ENCODE measurements at regions not wholly inside any gene's neighbourhood (a gene's known extent, or its start where the extent isn't known, plus 50 kb on each side); places are given as distances from the start of the nearest gene placed in this dataset.

DNA sequence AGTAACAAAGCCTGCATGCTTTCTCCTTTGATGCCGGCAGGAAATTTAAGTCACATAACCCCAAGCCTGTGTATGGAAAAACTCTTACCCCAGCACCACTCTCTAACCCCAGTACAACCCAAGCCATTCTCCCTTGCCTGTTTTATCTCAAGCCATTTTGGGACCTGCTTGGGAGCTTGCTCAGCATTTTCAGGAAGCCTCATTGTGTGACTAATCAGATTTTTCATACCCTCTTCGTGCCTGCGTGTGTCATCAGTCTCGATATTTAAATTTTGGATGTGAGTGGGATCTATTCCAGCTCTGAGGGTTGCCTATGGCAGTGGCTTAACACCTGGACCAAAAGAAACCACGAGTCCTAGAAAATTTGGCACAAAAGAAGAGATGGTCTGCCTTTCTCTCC, 426.2 kb downstream of the SQOR start:
- TF ChIP-seq, protein P1, sequence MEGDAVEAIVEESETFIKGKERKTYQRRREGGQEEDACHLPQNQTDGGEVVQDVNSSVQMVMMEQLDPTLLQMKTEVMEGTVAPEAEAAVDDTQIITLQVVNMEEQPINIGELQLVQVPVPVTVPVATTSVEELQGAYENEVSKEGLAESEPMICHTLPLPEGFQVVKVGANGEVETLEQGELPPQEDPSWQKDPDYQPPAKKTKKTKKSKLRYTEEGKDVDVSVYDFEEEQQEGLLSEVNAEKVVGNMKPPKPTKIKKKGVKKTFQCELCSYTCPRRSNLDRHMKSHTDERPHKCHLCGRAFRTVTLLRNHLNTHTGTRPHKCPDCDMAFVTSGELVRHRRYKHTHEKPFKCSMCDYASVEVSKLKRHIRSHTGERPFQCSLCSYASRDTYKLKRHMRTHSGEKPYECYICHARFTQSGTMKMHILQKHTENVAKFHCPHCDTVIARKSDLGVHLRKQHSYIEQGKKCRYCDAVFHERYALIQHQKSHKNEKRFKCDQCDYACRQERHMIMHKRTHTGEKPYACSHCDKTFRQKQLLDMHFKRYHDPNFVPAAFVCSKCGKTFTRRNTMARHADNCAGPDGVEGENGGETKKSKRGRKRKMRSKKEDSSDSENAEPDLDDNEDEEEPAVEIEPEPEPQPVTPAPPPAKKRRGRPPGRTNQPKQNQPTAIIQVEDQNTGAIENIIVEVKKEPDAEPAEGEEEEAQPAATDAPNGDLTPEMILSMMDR (IDR thresholded peaks at IDR 0.05) = no peak
- no peak overlapping the region for H3K27ac ChIP-seq
- peaks cover 0 to 16% (median 5%) of the 10 kb centered on the region in 9 donors for H3K4me1 ChIP-seq
- no peak for ATAC-seq
- H3K9me3 ChIP-seq = peaks cover 0 to 4% (median 0%) of the 10 kb centered on the region in 11 donors
- DNase-seq = no peak
- H3K36me3 ChIP-seq = no peaks in the 10 kb centered on the region
- no peak overlapping the region for H3K4me3 ChIP-seq
- no peaks in the 10 kb centered on the region for H3K27me3 ChIP-seq
- 82 to 87% methylated on average over 5 of the region's 5 CpGs for WGBS, 2 donors
- intact Hi-C loops (cut with DNase I) = no loop called here

DNA sequence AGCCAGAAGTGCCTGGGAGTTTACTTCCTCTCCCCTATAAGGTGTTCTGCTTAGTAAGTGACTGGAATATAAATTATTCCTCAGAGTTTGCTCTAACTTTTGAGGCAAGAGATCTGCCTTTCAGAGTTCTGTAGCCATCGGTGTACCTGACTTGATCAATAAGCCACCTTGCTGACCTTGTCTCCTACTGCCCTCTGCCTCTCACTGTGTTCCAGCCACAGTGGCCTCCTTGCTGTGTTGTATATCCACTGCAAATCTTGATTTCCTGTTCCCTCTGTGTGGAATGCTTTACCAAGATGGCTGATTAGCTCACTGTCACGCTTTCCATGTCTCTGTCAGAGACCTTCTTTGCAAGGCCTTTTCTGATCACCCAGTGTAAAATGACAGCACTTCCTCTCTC, 442.4 kb downstream of the SQOR start:
- ATAC-seq = no peak
- intact Hi-C loops (cut with DNase I) = loop anchor here in 2 of 10 donors (10.0 kb wide), 2 partner anchors 282 to 362 kb away; no protein-coding TSS in a partner anchor
- no peaks in the 10 kb centered on the region for H3K36me3 ChIP-seq
- WGBS, 2 donors = 77 to 85% methylated on average over 2 of the region's 2 CpGs
- H3K27ac ChIP-seq = no peak overlapping the region
- H3K27me3 ChIP-seq = no peaks in the 10 kb centered on the region
- H3K4me1 ChIP-seq = peaks cover 0 to 22% (median 4%) of the 10 kb centered on the region in 9 donors
- TF ChIP-seq, protein P1 (IDR thresholded peaks at IDR 0.05) = no peak
- no peaks in the 10 kb centered on the region for H3K9me3 ChIP-seq
- no peak overlapping the region for H3K4me3 ChIP-seq
- no peak for DNase-seq

DNA sequence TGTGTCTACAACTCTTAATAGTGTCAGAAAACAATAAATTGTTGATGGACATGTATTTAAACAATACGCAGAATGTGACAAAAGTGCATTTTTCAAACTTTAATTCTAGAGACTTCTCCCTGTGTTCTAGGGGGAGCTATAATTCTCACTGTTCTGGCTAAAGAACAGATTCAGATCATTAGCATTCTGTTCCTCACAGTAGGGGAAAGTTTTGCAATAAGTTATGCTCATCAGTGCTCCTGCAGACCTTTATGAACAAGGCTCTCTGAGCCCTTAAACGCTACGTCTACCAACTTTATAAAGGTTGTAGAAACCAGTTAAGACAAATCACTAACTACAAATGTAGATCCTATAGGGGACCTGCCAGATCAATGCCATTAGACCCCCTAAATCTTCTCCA, 444.2 kb downstream of the SQOR start:
- intact Hi-C loops (cut with DNase I) = loop anchor here in 2 of 10 donors (10.0 kb wide), 2 partner anchors 284 to 364 kb away; no protein-coding TSS in a partner anchor
- ATAC-seq = no peak
- H3K36me3 ChIP-seq = no peaks in the 10 kb centered on the region
- no peak overlapping the region for H3K4me3 ChIP-seq
- WGBS, 2 donors = 96% methylated on average over 3 of the region's 3 CpGs
- no peaks in the 10 kb centered on the region for H3K27me3 ChIP-seq
- H3K4me1 ChIP-seq = peaks cover 0 to 22% (median 4%) of the 10 kb centered on the region in 9 donors
- TF ChIP-seq, protein P1 (IDR thresholded peaks at IDR 0.05) = no peak
- no peaks in the 10 kb centered on the region for H3K9me3 ChIP-seq
- H3K27ac ChIP-seq = no peak overlapping the region
- no peak for DNase-seq

DNA sequence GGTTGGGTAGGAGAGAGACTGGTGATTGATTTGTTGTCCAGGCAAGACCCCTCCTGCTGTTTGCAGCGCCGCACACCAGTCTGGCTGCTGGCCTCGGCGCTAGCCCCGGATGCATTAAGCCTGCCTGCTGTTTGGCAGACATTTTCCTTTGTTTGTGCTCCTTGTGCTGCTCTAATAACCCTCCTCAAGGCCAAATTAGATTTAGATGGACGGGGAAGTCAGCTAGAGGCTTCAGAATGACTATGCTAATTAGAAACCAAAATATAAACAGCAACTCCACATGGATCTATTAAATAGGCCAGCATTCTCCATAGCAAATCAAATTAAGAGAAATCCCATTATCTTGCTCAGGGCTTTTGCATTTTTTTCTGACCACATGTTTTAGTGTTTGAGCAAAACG, 445.2 kb downstream of the SQOR start:
- no peaks in the 10 kb centered on the region for H3K27me3 ChIP-seq
- TF ChIP-seq, protein P1 (IDR thresholded peaks at IDR 0.05) = no peak
- no peak overlapping the region for H3K4me3 ChIP-seq
- ATAC-seq (peak in 5 of 8 donors; percentile 30 to 69 (median 50)), DNase-seq (no peak)
- no peaks in the 10 kb centered on the region for H3K9me3 ChIP-seq
- 17 to 18% methylated on average over 7 of the region's 7 CpGs for WGBS, 2 donors
- intact Hi-C loops (cut with DNase I) = loop anchor here in 1 of 10 donors (10.0 kb wide), 1 partner anchor 285 kb away; no protein-coding TSS in a partner anchor
- H3K4me1 ChIP-seq = peaks cover 0 to 22% (median 4%) of the 10 kb centered on the region in 9 donors
- H3K36me3 ChIP-seq = no peaks in the 10 kb centered on the region
- peak overlapping the region in 3 of 10 donors; percentile 23 to 56 (median 53) for H3K27ac ChIP-seq

Measured in heart right ventricle (tissue), 16 donors.